Transverse colon (tissue), 4 donors: ENCODE measurements at regions not wholly inside any gene's neighbourhood (a gene's known extent, or its start where the extent isn't known, plus 50 kb on each side); places are given as distances from the start of the nearest gene placed in this dataset.

Source experiments
- DNase-seq: peaks from one replicate; pipeline ENCODE4 v3.0.0-alpha.2; 2019
- H3K27ac ChIP-seq, 4 donors: fragments of 200-600 bp; sonication (generic); 2 replicates each; pipeline ENCODE4 v1.5.1; 2016 to 2018; ENCODE audit warnings: inconsistent platforms in 4 of 4
- H3K27me3 ChIP-seq: fragments of 200-600 bp; sonication (generic); 2 replicates; pipeline ENCODE4 v1.5.1; 2017; ENCODE audit warnings: inconsistent platforms
- H3K36me3 ChIP-seq, 4 donors: fragments of 200-600 bp; sonication (generic); 2 replicates each; pipeline ENCODE4 v1.5.1; 2017 to 2019; ENCODE audit warnings: inconsistent platforms in 4 of 4
- H3K4me1 ChIP-seq, 4 donors: fragments of 200-600 bp; sonication (generic); 2 replicates each; pipeline ENCODE4 v1.5.1; 2017 to 2020; ENCODE audit warnings: inconsistent platforms in 4 of 4
- H3K4me3 ChIP-seq, 4 donors: fragments of 200-600 bp; sonication (generic); 1 replicate in 1 of 4; 2 replicates in 3 of 4; pipeline versions ENCODE4 v1.5.1 to v1.6.1; 2017 to 2019; ENCODE audit warnings: inconsistent platforms in 4 of 4
- H3K9me3 ChIP-seq, 2 donors: fragments of 200-600 bp; sonication (generic); 2 replicates each; pipeline ENCODE4 v1.5.1; 2017 to 2019; ENCODE audit warnings: inconsistent platforms in 2 of 2
- EP300 ChIP-seq: sonication (generic); formaldehyde crosslinking; IDR thresholded peaks from one replicate; pipeline ENCODE4 v1.6.1; 2017; ENCODE audit warnings: antibody characterized with exemption, low read depth
- POLR2A ChIP-seq: fragments of 450-650 bp; IDR thresholded peaks from one replicate; pipeline ENCODE4 v1.6.1; 2016; ENCODE audit warnings: antibody characterized with exemption, mild to moderate bottlenecking, moderate library complexity
- POLR2AphosphoS5 ChIP-seq, 3 donors: sonication (generic); formaldehyde crosslinking; IDR thresholded peaks; one replicate each; pipeline ENCODE4 v1.6.1; 2016; ENCODE audit warnings: antibody characterized with exemption in 3 of 3
- WGBS, 2 donors: methylation state at CpG; one replicate each; pipeline ENCODE4 v1.1.5; 2018; ENCODE audit warnings: low coverage in 1 of 2; 5-methylcytosine and 5-hydroxymethylcytosine counted together
- in situ Hi-C, 4 donors: fragments of 200-750 bp; cut with MboI; loops; one replicate each; pipeline versions ENCODE4 v1.15.0 to v1.15.1; 2017; ENCODE audit warnings: low sequenced_read_pairs in 3 of 4, low pct_ligation_motif_present in 1 of 4, low pct_unique_long_range_greater_than_20kb in 1 of 4
- intact Hi-C: fragments of 100-400 bp; cut with DNase I; formaldehyde crosslinking; loops from one replicate; pipeline ENCODE4 v1.15.1; 2023; ENCODE audit warnings: low total_unique reads
- TF ChIP-seq, protein P1 (sequence below), 5 experiments: fragments of 200-600 bp in 3 of 5; fragments of 450-650 bp in 2 of 5; sonication (generic) in 3 of 5; IDR thresholded peaks; 1 replicate in 2 of 5; 2 replicates in 3 of 5; pipeline ENCODE4 v1.5.1; 2016 to 2017; ENCODE audit warnings: antibody characterized with exemption in 5 of 5, inconsistent platforms in 3 of 5, mild to moderate bottlenecking in 2 of 5, moderate library complexity in 1 of 5

DNA sequence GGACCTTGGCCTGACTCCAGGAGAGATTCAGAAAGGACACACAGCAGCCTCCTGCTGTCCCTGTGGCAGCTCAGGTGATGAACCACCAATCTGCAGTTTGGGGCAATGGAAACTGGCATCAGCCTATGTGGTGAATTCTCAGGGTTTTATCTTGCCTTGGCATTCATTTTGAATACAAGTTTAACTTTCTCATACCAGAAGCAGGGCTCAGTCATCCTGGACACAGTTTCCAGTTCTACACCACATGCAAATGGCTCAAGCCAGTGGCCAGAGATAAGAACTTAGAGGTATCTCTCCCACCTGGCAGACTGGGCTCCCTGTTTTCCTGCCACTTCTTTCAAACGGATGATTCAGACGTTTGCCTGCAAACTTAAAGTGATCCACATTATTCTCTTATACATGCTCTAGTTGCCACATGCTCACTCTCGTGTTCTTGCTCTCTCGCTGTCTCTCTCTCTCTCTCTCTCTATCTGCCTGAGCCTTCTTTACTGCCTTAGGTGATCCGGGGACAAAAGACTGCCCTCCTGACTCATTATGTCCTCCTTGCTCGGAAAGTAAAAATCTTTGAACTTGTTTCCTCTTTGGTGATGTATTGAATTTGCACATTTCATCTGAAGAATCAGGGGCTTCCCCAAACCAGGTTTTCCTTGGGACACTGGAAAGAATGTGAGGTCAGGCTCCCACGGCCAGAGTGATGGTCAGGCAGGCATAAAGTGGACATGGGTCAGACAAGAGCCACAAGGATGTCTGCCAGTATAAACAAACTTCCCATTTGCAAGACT lies 99.6 kb upstream of the STT3B start:
- Histone ChIP-seq H3K27me3 (no peaks in the 10 kb centered on the region), H3K36me3 (no peaks in the 10 kb centered on the region), H3K4me1 (no peaks in the 10 kb centered on the region), H3K27ac (no peak overlapping the region), H3K4me3 (no peak overlapping the region), H3K9me3 (peaks cover 0 to 7% of the 10 kb centered on the region in 2 donors)
- no peak for TF ChIP-seq POLR2AphosphoS5 (IDR thresholded peaks at IDR 0.05)
- TF ChIP-seq POLR2A = no peak
- no peak for TF ChIP-seq EP300
- TF ChIP-seq, protein P1, sequence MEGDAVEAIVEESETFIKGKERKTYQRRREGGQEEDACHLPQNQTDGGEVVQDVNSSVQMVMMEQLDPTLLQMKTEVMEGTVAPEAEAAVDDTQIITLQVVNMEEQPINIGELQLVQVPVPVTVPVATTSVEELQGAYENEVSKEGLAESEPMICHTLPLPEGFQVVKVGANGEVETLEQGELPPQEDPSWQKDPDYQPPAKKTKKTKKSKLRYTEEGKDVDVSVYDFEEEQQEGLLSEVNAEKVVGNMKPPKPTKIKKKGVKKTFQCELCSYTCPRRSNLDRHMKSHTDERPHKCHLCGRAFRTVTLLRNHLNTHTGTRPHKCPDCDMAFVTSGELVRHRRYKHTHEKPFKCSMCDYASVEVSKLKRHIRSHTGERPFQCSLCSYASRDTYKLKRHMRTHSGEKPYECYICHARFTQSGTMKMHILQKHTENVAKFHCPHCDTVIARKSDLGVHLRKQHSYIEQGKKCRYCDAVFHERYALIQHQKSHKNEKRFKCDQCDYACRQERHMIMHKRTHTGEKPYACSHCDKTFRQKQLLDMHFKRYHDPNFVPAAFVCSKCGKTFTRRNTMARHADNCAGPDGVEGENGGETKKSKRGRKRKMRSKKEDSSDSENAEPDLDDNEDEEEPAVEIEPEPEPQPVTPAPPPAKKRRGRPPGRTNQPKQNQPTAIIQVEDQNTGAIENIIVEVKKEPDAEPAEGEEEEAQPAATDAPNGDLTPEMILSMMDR (IDR thresholded peaks at IDR 0.05) = no peak
- WGBS, 2 donors = 64 to 70% methylated on average over 6 to 7 of the region's 7 CpGs
- no peak for DNase-seq
- in situ Hi-C loops (no loop called here), intact Hi-C loops (no loop called here)

DNA sequence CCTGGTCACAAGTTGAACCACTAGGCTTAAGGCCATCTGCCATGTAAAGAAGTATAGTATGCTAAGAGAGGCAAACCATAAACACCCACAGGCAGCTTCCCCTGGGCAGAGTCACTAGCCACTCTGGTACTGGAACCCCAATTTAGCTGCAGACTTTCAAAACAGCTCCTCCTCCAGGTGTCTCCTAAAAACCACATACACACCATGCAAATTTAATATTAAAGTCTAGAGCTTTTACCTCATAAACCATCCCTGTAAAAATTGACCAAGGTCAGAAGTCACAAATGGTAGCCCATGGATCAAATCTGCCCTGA lies 99.1 kb upstream of the STT3B start:
- Histone ChIP-seq H3K4me3 (no peak overlapping the region), H3K9me3 (peaks cover 0 to 7% of the 10 kb centered on the region in 2 donors), H3K4me1 (no peaks in the 10 kb centered on the region), H3K27ac (no peak overlapping the region), H3K36me3 (no peaks in the 10 kb centered on the region), H3K27me3 (no peaks in the 10 kb centered on the region)
- intact Hi-C loops (no loop called here), in situ Hi-C loops (no loop called here)
- no peak for TF ChIP-seq POLR2A
- TF ChIP-seq POLR2AphosphoS5 (IDR thresholded peaks at IDR 0.05) = no peak
- TF ChIP-seq, protein P1 (IDR thresholded peaks at IDR 0.05) = no peak
- no peak for TF ChIP-seq EP300
- DNase-seq = no peak

DNA sequence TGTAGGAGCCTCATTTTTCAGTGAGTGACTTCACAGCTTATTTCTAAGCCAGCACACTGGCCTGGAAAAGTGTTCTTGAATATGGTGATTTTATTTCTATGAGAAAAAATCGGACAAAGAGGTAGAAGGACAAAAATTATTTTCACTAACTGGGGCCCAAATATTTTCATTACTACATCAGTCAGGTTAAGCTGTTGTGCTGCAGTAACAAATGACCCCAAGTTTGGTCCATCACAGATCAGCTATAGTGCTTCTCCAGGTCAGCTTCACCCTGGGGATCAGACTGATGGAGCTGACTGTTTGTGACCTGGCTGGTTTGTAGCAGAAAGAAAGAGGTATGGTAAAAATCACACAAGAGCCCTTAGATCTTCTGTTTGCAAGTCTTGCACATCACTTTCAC lies 97.9 kb upstream of the STT3B start:
- DNase-seq = no peak
- Histone ChIP-seq H3K27me3 (no peaks in the 10 kb centered on the region), H3K27ac (no peak overlapping the region), H3K36me3 (no peaks in the 10 kb centered on the region), H3K4me3 (no peak overlapping the region), H3K4me1 (no peaks in the 10 kb centered on the region), H3K9me3 (peaks cover 0 to 7% of the 10 kb centered on the region in 2 donors)
- 92 to 100% methylated on average over 1 of the region's 1 CpG for WGBS, 2 donors
- TF ChIP-seq EP300 (no peak), POLR2AphosphoS5 (IDR thresholded peaks at IDR 0.05) (no peak), POLR2A (no peak)
- TF ChIP-seq, protein P1 (IDR thresholded peaks at IDR 0.05) = no peak
- in situ Hi-C loops = no loop called here
- intact Hi-C loops = no loop called here

DNA sequence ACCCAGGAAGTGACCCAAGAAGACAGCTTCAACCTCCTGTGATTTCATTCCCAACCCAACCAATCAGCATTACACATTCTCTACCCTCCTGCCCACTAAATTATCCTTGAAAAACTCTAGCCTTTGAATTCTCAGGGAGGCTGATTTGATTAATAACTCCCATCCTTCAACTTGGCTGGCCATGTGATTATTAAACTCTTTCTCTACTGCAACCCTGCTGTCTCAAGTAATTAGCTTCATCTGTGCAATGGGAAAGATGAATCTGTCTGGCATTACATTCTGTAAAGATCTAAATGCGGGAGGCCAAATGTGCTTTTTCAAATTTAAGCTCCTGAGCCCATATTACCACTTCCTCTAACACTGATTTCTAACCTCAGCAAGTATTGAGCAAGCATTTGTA lies 95.9 kb upstream of the STT3B start:
- Histone ChIP-seq H3K36me3 (no peaks in the 10 kb centered on the region), H3K27ac (no peak overlapping the region), H3K9me3 (peaks cover 0 to 7% of the 10 kb centered on the region in 2 donors), H3K27me3 (no peaks in the 10 kb centered on the region), H3K4me1 (no peaks in the 10 kb centered on the region), H3K4me3 (no peak overlapping the region)
- in situ Hi-C loops = no loop called here
- no peak for DNase-seq
- TF ChIP-seq POLR2AphosphoS5 (IDR thresholded peaks at IDR 0.05) (no peak), EP300 (no peak), POLR2A (no peak)
- TF ChIP-seq, protein P1 (IDR thresholded peaks at IDR 0.05) = no peak
- intact Hi-C loops = no loop called here
- WGBS, 2 donors = 86 to 93% methylated on average over 1 of the region's 1 CpG
